MM.1S (cell line): ENCODE measurements at regions not wholly inside any gene's neighbourhood (a gene's known extent, or its start where the extent isn't known, plus 50 kb on each side); places are given as distances from the start of the nearest gene placed in this dataset.

Source experiments
- EZH2 ChIP-seq: fragments of 300-600 bp; sonication (generic); optimal IDR thresholded peaks from 2 replicates; pipeline ENCODE3; 2017; ENCODE audit warnings: low read depth, mild to moderate bottlenecking, antibody characterized with exemption, low read length, mixed read lengths
- TF ChIP-seq, protein P1 (sequence below): fragments of 300-600 bp; sonication (generic); IDR thresholded peaks from 2 replicates; pipeline ENCODE4 v1.5.1; 2016; ENCODE audit warnings: antibody characterized with exemption, low read length, mixed read lengths

DNA sequence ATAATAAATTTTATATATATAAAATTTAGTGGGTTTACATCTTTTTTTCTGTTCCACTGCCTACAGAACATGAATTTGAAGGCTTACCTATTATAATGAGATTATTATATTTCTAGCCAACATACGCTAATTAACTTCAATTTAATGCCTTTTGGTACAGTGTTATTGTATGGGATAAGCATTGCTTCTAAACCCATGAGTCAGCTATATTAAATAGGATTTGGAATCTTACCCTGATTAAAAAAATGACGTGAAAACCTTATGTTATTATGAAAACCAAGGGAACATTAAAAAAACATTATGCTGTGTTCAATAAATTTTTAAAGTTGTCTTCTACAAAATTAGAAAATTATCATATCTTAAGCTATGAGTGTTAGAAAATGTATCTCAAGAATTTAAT lies 334.0 kb upstream of the RGS17 start:
- no peak for TF ChIP-seq EZH2
- TF ChIP-seq, protein P1, sequence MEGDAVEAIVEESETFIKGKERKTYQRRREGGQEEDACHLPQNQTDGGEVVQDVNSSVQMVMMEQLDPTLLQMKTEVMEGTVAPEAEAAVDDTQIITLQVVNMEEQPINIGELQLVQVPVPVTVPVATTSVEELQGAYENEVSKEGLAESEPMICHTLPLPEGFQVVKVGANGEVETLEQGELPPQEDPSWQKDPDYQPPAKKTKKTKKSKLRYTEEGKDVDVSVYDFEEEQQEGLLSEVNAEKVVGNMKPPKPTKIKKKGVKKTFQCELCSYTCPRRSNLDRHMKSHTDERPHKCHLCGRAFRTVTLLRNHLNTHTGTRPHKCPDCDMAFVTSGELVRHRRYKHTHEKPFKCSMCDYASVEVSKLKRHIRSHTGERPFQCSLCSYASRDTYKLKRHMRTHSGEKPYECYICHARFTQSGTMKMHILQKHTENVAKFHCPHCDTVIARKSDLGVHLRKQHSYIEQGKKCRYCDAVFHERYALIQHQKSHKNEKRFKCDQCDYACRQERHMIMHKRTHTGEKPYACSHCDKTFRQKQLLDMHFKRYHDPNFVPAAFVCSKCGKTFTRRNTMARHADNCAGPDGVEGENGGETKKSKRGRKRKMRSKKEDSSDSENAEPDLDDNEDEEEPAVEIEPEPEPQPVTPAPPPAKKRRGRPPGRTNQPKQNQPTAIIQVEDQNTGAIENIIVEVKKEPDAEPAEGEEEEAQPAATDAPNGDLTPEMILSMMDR = no peak
